Skeletal muscle satellite cell (primary cell): ENCODE measurements at regions not wholly inside any gene's neighbourhood (a gene's known extent, or its start where the extent isn't known, plus 50 kb on each side); places are given as distances from the start of the nearest gene placed in this dataset.

ENCODE experiments used
- H3K27me3 ChIP-seq: 2 replicates; pipeline ENCODE4 v1.7.0; 2013; ENCODE audit warnings: low read length; ENCODE audit not compliant: control insufficient read depth, insufficient read depth
- H3K36me3 ChIP-seq: 2 replicates; pipeline ENCODE4 v1.7.0; 2013; ENCODE audit warnings: mild to moderate bottlenecking, control low read depth, low read length; ENCODE audit not compliant: insufficient read depth
- H3K4me1 ChIP-seq: 2 replicates; pipeline ENCODE4 v1.7.0; 2013; ENCODE audit warnings: low read length; ENCODE audit not compliant: control insufficient read depth, insufficient read depth
- H3K4me2 ChIP-seq: 2 replicates; pipeline ENCODE4 v1.7.0; 2013; ENCODE audit warnings: mild to moderate bottlenecking, low read length
- H3K4me3 ChIP-seq: 2 replicates; pipeline ENCODE4 v1.7.0; 2013; ENCODE audit warnings: low read length
- H3K9ac ChIP-seq: 2 replicates; pipeline ENCODE4 v1.7.0; 2013; ENCODE audit warnings: mild to moderate bottlenecking, low read depth, low read length, moderate library complexity
- H3K9me3 ChIP-seq: replicated peaks from 2 replicates; pipeline ENCODE4 v1.7.0; 2013; ENCODE audit warnings: mild to moderate bottlenecking, control low read depth, low read length

DNA sequence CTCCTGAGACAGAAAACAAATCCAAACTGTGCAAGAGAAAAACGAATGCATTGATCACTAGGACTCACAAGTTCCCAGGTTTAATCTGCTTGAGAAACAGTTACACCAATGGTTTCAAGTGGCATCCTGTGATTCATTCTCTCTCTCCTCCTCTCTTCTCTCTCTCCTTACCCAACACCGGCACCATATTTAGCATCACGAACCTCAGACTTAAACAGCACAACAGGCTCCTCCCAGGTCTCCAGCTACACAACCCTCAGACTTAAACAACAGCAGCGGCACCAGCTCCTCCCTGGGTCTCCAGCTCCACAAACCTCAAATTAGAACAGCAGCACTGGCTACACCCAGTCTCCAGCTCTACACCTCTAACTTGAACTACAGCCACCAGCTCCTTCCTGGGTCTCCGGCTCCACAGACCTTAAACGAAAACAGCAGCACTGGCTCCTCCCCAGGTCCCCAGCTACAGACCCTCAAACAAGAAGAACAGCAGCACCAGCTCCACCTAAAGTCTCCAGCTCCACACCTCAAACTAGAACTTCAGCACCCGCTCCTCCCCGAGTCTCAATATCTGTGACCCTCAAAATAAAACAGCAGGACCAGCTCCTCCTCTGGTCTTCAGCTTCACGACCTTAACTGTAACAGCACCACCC is 355.9 kb downstream of the PREX1 start:
- no peaks in the 10 kb centered on the region for H3K4me1 ChIP-seq
- no peak overlapping the region for H3K4me2 ChIP-seq
- no peaks in the 10 kb centered on the region for H3K9me3 ChIP-seq
- H3K36me3 ChIP-seq, result no peaks in the 10 kb centered on the region
- no peak overlapping the region for H3K4me3 ChIP-seq
- H3K9ac ChIP-seq, result no peak overlapping the region
- H3K27me3 ChIP-seq, result no peaks in the 10 kb centered on the region

DNA sequence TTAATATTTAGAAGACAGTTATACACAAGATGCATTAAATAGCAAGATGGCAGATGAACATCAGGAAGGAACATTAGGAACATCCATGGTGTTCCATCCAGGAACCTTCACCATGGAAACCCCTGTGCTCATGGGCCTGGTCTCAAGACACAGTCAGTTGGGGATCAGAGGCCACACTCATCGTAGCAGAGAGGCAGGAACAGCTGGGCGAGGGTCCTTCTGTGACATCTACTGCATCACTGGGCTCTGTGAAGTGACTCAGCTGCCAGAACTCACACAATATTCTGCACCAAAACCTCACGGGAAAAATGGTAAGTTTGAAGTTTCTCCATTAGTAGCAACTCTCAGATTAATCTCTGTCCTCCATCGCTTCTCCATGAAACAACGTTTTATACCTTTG is 356.6 kb downstream of the PREX1 start:
- Histone ChIP-seq H3K9ac (no peak overlapping the region), H3K9me3 (no peaks in the 10 kb centered on the region), H3K4me1 (no peaks in the 10 kb centered on the region), H3K4me3 (no peak overlapping the region), H3K36me3 (no peaks in the 10 kb centered on the region), H3K4me2 (no peak overlapping the region), H3K27me3 (no peaks in the 10 kb centered on the region)

- H3K9me3 ChIP-seq, result no peaks in the 10 kb centered on the region
- no peak overlapping the region for H3K4me2 ChIP-seq
- no peak overlapping the region for H3K4me3 ChIP-seq
- H3K36me3 ChIP-seq, result no peaks in the 10 kb centered on the region
- no peaks in the 10 kb centered on the region for H3K27me3 ChIP-seq
- H3K4me1 ChIP-seq, result no peaks in the 10 kb centered on the region
- no peak overlapping the region for H3K9ac ChIP-seq
These were observed 357.7 kb downstream of the PREX1 start for GRCh38 chr20:48470141-48470540.

GRCh38 chr20:48469026-48469425 is 358.8 kb downstream of the PREX1 start:
- Histone ChIP-seq H3K9ac (no peak overlapping the region), H3K4me3 (no peak overlapping the region), H3K36me3 (no peaks in the 10 kb centered on the region), H3K4me1 (no peaks in the 10 kb centered on the region), H3K27me3 (no peaks in the 10 kb centered on the region), H3K4me2 (no peak overlapping the region), H3K9me3 (no peaks in the 10 kb centered on the region)

GRCh38 chr20:48468571-48468970 is 359.2 kb downstream of the PREX1 start:
- Histone ChIP-seq H3K4me3 (no peak overlapping the region), H3K36me3 (no peaks in the 10 kb centered on the region), H3K9me3 (no peaks in the 10 kb centered on the region), H3K27me3 (no peaks in the 10 kb centered on the region), H3K9ac (no peak overlapping the region), H3K4me1 (no peaks in the 10 kb centered on the region), H3K4me2 (no peak overlapping the region)

- Histone ChIP-seq H3K9me3 (no peaks in the 10 kb centered on the region), H3K4me1 (no peaks in the 10 kb centered on the region), H3K36me3 (no peaks in the 10 kb centered on the region), H3K4me3 (no peak overlapping the region), H3K4me2 (no peak overlapping the region), H3K27me3 (peaks cover 6% of the 10 kb centered on the region), H3K9ac (no peak overlapping the region)
These were observed 360.2 kb downstream of the PREX1 start for GRCh38 chr20:48467622-48468021.

DNA sequence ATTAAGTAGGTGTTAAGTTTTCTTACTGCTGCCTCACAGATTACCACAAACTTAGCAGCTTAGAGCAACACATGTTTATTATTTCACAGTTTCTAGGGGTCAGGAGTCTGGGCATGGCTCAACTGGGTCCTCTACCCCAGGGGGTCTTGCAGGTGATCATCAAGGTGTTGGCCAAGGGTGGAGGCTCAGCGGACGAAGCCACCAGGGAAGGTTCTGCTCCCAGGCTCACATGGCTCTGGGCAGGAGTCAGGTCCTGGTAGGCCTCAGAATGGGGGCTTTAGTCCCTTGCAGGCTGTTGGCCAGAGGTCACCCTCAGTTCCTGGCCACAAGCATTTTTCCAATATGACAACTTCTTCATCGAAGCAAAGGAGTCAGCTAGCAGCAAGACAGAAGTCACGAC is 362.5 kb downstream of the PREX1 start:
- H3K9me3 ChIP-seq, result no peaks in the 10 kb centered on the region
- H3K9ac ChIP-seq, result no peak overlapping the region
- no peaks in the 10 kb centered on the region for H3K4me1 ChIP-seq
- H3K4me2 ChIP-seq, result no peak overlapping the region
- H3K27me3 ChIP-seq, result peaks cover 11% of the 10 kb centered on the region
- no peaks in the 10 kb centered on the region for H3K36me3 ChIP-seq
- no peak overlapping the region for H3K4me3 ChIP-seq

DNA sequence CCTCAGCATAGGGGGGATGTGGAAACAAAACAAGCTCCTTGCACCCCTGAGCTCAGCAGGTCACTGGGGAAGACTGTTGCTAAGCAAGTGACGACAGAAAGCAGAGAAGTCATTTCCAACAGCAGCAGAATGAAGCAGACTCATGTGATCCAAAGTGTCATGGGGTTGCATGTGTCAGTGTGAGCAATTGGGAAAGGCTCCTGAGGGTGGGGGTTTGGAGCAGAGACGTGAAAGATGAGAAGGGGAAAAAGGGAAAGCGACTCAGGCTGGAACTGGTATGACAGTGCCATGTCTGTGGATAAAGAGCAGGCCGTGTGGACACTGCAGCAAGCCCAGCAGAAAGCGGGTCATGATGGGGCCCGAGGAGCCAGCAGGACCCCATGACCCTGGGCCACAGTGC is 363.9 kb downstream of the PREX1 start:
- Histone ChIP-seq H3K27me3 (peaks cover 11% of the 10 kb centered on the region), H3K9ac (no peak overlapping the region), H3K4me2 (peak overlapping the region; percentile 32), H3K4me1 (no peaks in the 10 kb centered on the region), H3K36me3 (no peaks in the 10 kb centered on the region), H3K9me3 (no peaks in the 10 kb centered on the region), H3K4me3 (no peak overlapping the region)

- H3K4me1 ChIP-seq, result no peaks in the 10 kb centered on the region
- no peaks in the 10 kb centered on the region for H3K9me3 ChIP-seq
- no peaks in the 10 kb centered on the region for H3K36me3 ChIP-seq
- H3K27me3 ChIP-seq, result peaks cover 11% of the 10 kb centered on the region
- H3K9ac ChIP-seq, result no peak overlapping the region
- no peak overlapping the region for H3K4me3 ChIP-seq
- H3K4me2 ChIP-seq, result no peak overlapping the region
These were observed 364.6 kb downstream of the PREX1 start for GRCh38 chr20:48463096-48463720.

DNA sequence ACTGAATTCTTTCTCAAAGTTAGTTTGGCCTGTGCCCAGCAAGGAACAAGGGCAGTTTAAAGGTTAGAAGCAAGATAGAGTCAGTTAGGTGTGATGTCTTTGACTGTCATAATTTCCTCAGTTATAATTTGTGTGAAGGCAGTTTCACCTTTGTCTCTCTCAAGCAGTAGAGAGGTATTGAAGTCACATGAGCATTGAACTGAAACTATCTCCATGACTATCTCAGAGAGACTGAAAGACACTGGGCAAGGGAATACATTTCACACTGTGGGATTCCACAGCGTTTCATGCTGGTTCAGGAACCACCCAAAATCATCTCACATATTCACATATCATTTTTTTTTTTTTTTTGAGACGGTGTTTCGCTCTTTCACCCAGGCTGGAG is 366.1 kb downstream of the PREX1 start:
- Histone ChIP-seq H3K27me3 (peaks cover 11% of the 10 kb centered on the region), H3K4me3 (no peak overlapping the region), H3K9me3 (no peaks in the 10 kb centered on the region), H3K36me3 (no peaks in the 10 kb centered on the region), H3K4me2 (no peak overlapping the region), H3K9ac (no peak overlapping the region), H3K4me1 (no peaks in the 10 kb centered on the region)

DNA sequence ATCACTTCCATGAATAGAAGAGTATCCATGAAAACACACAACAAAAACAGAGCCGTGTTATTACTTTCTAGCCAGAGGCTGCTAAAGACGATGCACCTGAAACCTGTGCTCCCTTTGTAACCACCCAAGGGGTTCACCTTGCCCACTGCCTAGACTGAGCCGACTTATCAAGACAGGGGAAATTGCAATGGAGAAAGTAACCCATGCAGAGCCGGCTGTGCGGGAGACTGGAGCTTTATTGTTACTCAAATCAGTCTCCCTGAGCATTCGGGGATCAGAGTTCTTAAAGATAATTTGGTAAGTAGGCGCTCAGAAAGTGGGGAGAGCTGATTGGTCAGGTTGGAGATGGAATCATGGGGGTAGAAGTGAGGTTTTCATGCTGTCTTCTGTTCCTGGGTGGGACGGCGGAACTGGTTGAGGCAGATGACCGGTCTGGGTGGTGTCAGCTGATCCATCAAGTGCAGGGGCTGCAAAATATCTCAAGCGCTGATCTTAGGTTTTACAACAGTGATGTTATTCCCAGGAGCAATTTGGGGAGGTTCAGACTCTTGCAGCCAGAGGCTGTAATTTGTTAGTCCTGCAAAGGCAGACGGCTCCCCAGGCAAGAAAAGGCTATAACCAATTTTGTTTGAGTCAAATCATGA is 366.6 kb downstream of the PREX1 start:
- H3K27me3 ChIP-seq, result peaks cover 11% of the 10 kb centered on the region
- no peak overlapping the region for H3K9ac ChIP-seq
- no peaks in the 10 kb centered on the region for H3K36me3 ChIP-seq
- H3K4me3 ChIP-seq, result no peak overlapping the region
- no peaks in the 10 kb centered on the region for H3K4me1 ChIP-seq
- H3K4me2 ChIP-seq, result no peak overlapping the region
- no peaks in the 10 kb centered on the region for H3K9me3 ChIP-seq

DNA sequence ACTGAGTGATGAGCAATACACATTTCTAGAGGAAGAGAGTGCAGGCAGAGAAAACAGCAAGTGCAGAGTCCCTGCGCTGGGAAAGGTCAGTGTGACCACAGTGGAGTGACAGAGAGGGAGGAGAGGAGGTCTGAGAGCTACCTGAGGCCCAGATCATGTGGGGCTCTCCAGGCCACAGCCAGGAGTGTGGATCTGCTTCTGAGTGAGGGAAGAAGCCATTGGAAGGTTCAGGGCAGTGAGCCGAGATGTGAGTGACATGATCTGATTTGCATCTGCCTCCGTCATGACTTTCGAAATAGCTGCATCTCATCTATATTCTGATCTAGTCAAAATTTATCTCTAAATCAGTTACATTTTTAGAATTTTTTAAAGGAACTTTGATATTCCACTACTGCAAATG is 367.1 kb downstream of the PREX1 start:
- Histone ChIP-seq H3K9me3 (no peaks in the 10 kb centered on the region), H3K36me3 (no peaks in the 10 kb centered on the region), H3K27me3 (peaks cover 14% of the 10 kb centered on the region), H3K4me3 (no peak overlapping the region), H3K4me2 (no peak overlapping the region), H3K4me1 (no peaks in the 10 kb centered on the region), H3K9ac (no peak overlapping the region)
